NCI-H82 (cell line): ENCODE measurements at regions not wholly inside any gene's neighbourhood (a gene's known extent, or its start where the extent isn't known, plus 50 kb on each side); places are given as distances from the start of the nearest gene placed in this dataset.

Experiments
- DNase-seq: peaks from one replicate; lab custom pipeline; 2025; lab: John Stamatoyannopoulos, UW

GRCh38 chr10:124146483-124146882 is 53.1 kb upstream of the CHST15 start:
- DNase-seq = no peak

GRCh38 chr10:124145109-124145870 is 51.9 kb upstream of the CHST15 start:
- DNase-seq = no peak

GRCh38 chr10:124144536-124144935 is 51.1 kb upstream of the CHST15 start:
- no peak for DNase-seq

- DNase-seq = no peak
These were observed 50.3 kb upstream of the CHST15 start for GRCh38 chr10:124143721-124144120.
